GM23338 (cell line): ENCODE measurements at regions not wholly inside any gene's neighbourhood (a gene's known extent, or its start where the extent isn't known, plus 50 kb on each side); places are given as distances from the start of the nearest gene placed in this dataset.

Experiments
- ATAC-seq: fragments of 200-7000 bp; cut with Tn5 transposase; 3 replicates; pipeline ENCODE4 v1.9.1; 2020
- DNase-seq: peaks from one replicate; pipeline ENCODE4 v3.0.0-alpha.2; 2015; ENCODE audit warnings: low spot score
- H2AFZ ChIP-seq: fragments of 200-600 bp; sonication (generic); 2 replicates; pipeline ENCODE4 v1.8.0; 2016; ENCODE audit warnings: antibody characterized with exemption, mild to moderate bottlenecking, moderate library complexity
- H3F3A ChIP-seq: fragments of 200-600 bp; sonication (generic); replicated peaks from 2 replicates; pipeline ENCODE4 v1.8.0; 2017; ENCODE audit warnings: antibody characterized with exemption, mixed run types, low read depth
- H3K27ac ChIP-seq: fragments of 200-600 bp; sonication (generic); 2 replicates; pipeline ENCODE4 v1.6.1; 2016; ENCODE audit warnings: low read depth
- H3K27me3 ChIP-seq: fragments of 200-600 bp; sonication (generic); 2 replicates; pipeline ENCODE4 v1.8.0; 2016; ENCODE audit warnings: mild to moderate bottlenecking, mixed run types, moderate library complexity; ENCODE audit not compliant: insufficient read depth
- H3K36me3 ChIP-seq: fragments of 200-600 bp; sonication (generic); 2 replicates; pipeline ENCODE4 v1.8.0; 2016; ENCODE audit warnings: mild to moderate bottlenecking; ENCODE audit not compliant: insufficient read depth
- H3K4me1 ChIP-seq: fragments of 200-600 bp; sonication (generic); 2 replicates; pipeline ENCODE4 v1.8.0; 2016; ENCODE audit warnings: mild to moderate bottlenecking, moderate library complexity; ENCODE audit not compliant: insufficient read depth
- H3K4me2 ChIP-seq: fragments of 200-600 bp; sonication (generic); 2 replicates; pipeline ENCODE4 v1.7.1; 2017; ENCODE audit warnings: mixed run types
- H3K4me3 ChIP-seq: fragments of 200-600 bp; sonication (generic); 2 replicates; pipeline ENCODE4 v1.6.1; 2016; ENCODE audit warnings: mixed run types
- H3K79me2 ChIP-seq: fragments of 200-600 bp; sonication (generic); replicated peaks from 2 replicates; pipeline ENCODE4 v1.8.0; 2017; ENCODE audit warnings: mild to moderate bottlenecking; ENCODE audit not compliant: insufficient read depth
- H3K9me2 ChIP-seq: fragments of 200-600 bp; sonication (generic); 2 replicates; pipeline ENCODE4 v1.8.0; 2017; ENCODE audit not compliant: insufficient read depth
- H4K20me1 ChIP-seq: fragments of 200-600 bp; sonication (generic); replicated peaks from 2 replicates; pipeline ENCODE4 v1.8.0; 2017; ENCODE audit warnings: mild to moderate bottlenecking; ENCODE audit not compliant: insufficient read depth
- H3K27ac Mint-ChIP-seq: 2 replicates; pipeline ENCODE4 v1.8.0; 2020; ENCODE audit warnings: inconsistent platforms, mild to moderate bottlenecking, moderate library complexity, mixed read lengths
- H3K27me3 Mint-ChIP-seq: 3 replicates; pipeline ENCODE4 v1.8.0; 2022; ENCODE audit warnings: low read depth, mild to moderate bottlenecking, moderate library complexity, mixed read lengths, inconsistent platforms; ENCODE audit not compliant: insufficient read depth, poor library complexity
- H3K36me3 Mint-ChIP-seq: 3 replicates; pipeline ENCODE4 v1.8.0; 2021; ENCODE audit warnings: low read depth, mild to moderate bottlenecking, inconsistent platforms, moderate library complexity, mixed read lengths
- H3K4me1 Mint-ChIP-seq: 3 replicates; pipeline ENCODE4 v1.8.0; 2020; ENCODE audit warnings: mild to moderate bottlenecking, inconsistent platforms, mixed read lengths
- H3K4me3 Mint-ChIP-seq: 3 replicates; pipeline ENCODE4 v1.8.0; 2021; ENCODE audit warnings: moderate library complexity, mild to moderate bottlenecking, inconsistent platforms, mixed read lengths
- H3K9me3 Mint-ChIP-seq: 3 replicates; pipeline ENCODE4 v1.8.0; 2020; ENCODE audit warnings: moderate library complexity, mild to moderate bottlenecking, inconsistent platforms, mixed read lengths
- CREB1 ChIP-seq: fragments of 250-450 bp; sonication (Bioruptor Pico); IDR thresholded peaks from 2 replicates; pipeline ENCODE4 v1.5.0; 2020; ENCODE audit warnings: low read depth, mild to moderate bottlenecking, moderate library complexity
- ETS1 ChIP-seq: IDR thresholded peaks from 2 replicates; pipeline ENCODE4 v1.6.1; 2016; ENCODE audit warnings: antibody characterized with exemption
- EZH2 ChIP-seq: fragments of 200-600 bp; sonication (generic); IDR thresholded peaks from one replicate; pipeline ENCODE4 v1.8.0; 2017; ENCODE audit warnings: antibody characterized with exemption, mild to moderate bottlenecking, low read depth; ENCODE audit not compliant: unreplicated experiment
- EZH2phosphoT487 ChIP-seq: fragments of 200-600 bp; sonication (generic); IDR thresholded peaks from one replicate; pipeline ENCODE4 v1.8.1; 2018; ENCODE audit warnings: antibody characterized with exemption; ENCODE audit not compliant: unreplicated experiment
- JUNB ChIP-seq: IDR thresholded peaks from one replicate; pipeline ENCODE4 v1.6.1; 2016; ENCODE audit warnings: antibody characterized with exemption; ENCODE audit not compliant: unreplicated experiment
- NANOG ChIP-seq: IDR thresholded peaks from 2 replicates; pipeline ENCODE4 v1.6.1; 2016; ENCODE audit warnings: antibody characterized with exemption, borderline replicate concordance
- POLR2AphosphoS5 ChIP-seq: IDR thresholded peaks from 2 replicates; pipeline ENCODE4 v1.6.1; 2016; ENCODE audit warnings: antibody characterized with exemption, low read depth
- REST ChIP-seq: IDR thresholded peaks from one replicate; pipeline ENCODE4 v1.6.1; 2018; ENCODE audit warnings: antibody characterized with exemption; ENCODE audit not compliant: unreplicated experiment
- STAT1 ChIP-seq: IDR thresholded peaks from one replicate; pipeline ENCODE4 v1.6.1; 2016; ENCODE audit warnings: antibody characterized with exemption; ENCODE audit not compliant: unreplicated experiment
- ZNF114 ChIP-seq: fragments of 250-450 bp; sonication (Bioruptor Pico); IDR thresholded peaks from 2 replicates; pipeline ENCODE4 v1.5.0; 2020; ENCODE audit warnings: mild to moderate bottlenecking, moderate library complexity
- ZNF462 ChIP-seq: fragments of 250-450 bp; sonication (Bioruptor Pico); IDR thresholded peaks from 2 replicates; pipeline ENCODE4 v1.5.0; 2020; ENCODE audit warnings: mild to moderate bottlenecking, moderate library complexity

GRCh38 chr6:71722736-71723135 lies 163.6 kb upstream of the RIMS1 start:
- Mint-ChIP-seq H3K36me3 (no peaks in the 10 kb centered on the region), H3K27me3 (no peaks in the 10 kb centered on the region), H3K9me3 (no peaks in the 10 kb centered on the region), H3K27ac (no peak overlapping the region), H3K4me1 (no peaks in the 10 kb centered on the region), H3K4me3 (no peak overlapping the region)
- no peaks in the 10 kb centered on the region for H3K36me3 ChIP-seq
- H2AFZ ChIP-seq: no peak overlapping the region
- ATAC-seq (no peak), DNase-seq (no peak)
- H3K27me3 ChIP-seq: no peaks in the 10 kb centered on the region
- H3K4me3 ChIP-seq: no peak overlapping the region
- H3F3A ChIP-seq: no peaks in the 10 kb centered on the region
- no peak overlapping the region for H3K27ac ChIP-seq
- no peaks in the 10 kb centered on the region for H3K9me2 ChIP-seq
- H3K79me2 ChIP-seq: no peaks in the 10 kb centered on the region
- no peaks in the 10 kb centered on the region for H3K4me1 ChIP-seq
- TF ChIP-seq ZNF462 (CRISPR knock-in tag) (no peak), REST (no peak), EZH2phosphoT487 (no peak), ETS1 (no peak), JUNB (no peak), NANOG (no peak), STAT1 (no peak), POLR2AphosphoS5 (no peak), EZH2 (no peak), CREB1 (CRISPR knock-in tag) (no peak), ZNF114 (CRISPR knock-in tag) (no peak)
- H3K4me2 ChIP-seq: no peak overlapping the region
- H4K20me1 ChIP-seq: no peaks in the 10 kb centered on the region
